LoVo (cell line): ENCODE measurements at regions not wholly inside any gene's neighbourhood (a gene's known extent, or its start where the extent isn't known, plus 50 kb on each side); places are given as distances from the start of the nearest gene placed in this dataset.
"Not testable (repeated sequence)": the region's sequence is repeated elsewhere in the genome, so short reads cannot be mapped to it uniquely, and the experiment has no call there.

ENCODE experiments used
- DNase-seq: peaks from one replicate; pipeline ENCODE4 v3.0.0-alpha.2; 2016; ENCODE audit warnings: low spot score

DNA sequence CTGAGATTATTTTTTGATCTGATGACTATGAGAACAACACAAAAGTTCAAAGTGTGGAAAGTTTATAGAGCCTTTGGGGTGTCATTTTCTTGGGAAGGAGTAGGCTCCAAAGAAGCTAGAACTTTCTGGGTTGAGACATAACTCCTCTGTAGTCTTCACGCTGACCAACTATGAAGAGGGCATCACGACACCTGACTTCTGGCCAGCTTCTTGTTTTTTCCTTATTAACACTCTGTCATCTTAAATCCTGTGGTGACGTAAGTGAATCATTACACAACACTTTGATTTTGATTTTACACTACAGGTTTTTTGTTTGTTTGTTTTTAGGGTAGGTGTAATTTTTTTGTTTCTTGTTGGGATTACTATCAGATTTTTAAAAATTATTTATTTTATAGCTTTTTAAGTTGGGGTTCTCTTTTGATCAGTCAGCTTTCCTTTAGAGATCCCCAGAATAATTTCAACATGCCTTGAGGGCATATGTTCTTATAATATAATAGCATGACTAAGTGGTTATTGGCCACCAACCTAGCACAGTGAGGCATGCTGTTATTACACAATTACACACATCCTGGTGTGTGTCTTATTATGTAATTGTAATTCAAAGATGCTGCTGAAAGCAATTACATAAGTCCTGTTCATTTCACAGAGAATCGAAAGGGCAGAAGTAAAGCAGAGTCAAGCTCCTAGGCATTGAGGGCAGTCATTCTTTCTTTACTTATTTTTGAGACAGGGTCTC lies 281.6 kb upstream of the NOTCH2NLA start:
- DNase-seq, result not testable (repeated sequence)

DNA sequence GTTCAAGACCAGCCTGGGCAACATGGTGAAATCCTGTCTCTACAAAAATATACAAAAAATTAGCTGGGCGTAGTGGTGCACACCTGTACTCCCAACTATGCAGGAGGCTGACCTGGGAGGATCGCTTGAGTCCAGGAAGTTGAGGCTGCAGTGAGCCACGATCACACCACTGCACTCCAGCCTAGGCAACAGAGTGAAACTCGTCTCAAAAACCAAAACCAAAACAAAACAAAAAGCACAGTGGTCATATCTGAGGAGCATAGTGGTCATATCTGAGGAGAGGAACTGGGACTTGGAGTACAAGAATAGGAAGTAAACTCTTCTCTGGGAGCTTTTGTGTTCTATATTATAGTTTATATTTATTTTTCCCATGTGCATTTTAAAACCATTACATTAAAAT lies 275.3 kb upstream of the NOTCH2NLA start:
- not testable (repeated sequence) for DNase-seq

DNA sequence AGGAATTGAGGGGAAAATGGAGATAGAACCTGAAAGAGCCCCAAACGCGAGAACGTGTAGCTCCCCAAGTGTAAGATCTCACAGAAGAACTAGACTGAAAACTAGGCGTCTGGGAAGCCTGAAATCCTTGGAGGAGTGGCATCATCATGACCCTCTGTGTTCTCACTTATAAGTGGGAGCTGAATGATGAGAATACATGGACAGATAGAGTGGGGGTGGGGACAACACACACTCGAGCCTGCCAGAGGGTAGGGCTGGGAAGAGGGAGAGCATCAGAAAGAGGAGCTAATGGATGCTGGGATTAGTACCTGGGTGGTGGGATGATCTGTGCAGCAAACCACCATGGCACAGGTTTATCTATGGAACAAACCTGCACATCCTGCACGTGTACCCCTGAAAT lies 258.7 kb upstream of the NOTCH2NLA start:
- DNase-seq, result not testable (repeated sequence)

DNA sequence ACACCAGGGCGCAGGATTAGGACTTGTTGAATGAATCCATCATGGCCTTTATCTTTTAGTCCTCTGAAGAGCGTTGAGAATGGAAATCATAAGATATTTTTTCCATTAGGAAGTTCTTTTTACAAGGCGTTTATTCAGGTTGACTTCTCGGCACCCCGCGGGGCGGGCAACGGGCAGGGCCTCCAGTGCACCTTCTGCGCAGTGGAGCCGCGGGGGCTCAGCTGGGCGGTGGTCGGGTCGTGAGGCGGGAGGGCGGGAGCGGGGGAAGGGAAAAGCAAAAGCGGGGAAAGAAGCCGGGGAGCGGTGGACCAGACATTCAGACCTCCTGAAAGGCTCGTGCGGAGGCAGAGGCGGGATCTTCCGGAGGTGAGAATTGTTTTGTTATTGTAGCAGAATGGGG lies 258.3 kb upstream of the NOTCH2NLA start:
- not testable (repeated sequence) for DNase-seq

DNA sequence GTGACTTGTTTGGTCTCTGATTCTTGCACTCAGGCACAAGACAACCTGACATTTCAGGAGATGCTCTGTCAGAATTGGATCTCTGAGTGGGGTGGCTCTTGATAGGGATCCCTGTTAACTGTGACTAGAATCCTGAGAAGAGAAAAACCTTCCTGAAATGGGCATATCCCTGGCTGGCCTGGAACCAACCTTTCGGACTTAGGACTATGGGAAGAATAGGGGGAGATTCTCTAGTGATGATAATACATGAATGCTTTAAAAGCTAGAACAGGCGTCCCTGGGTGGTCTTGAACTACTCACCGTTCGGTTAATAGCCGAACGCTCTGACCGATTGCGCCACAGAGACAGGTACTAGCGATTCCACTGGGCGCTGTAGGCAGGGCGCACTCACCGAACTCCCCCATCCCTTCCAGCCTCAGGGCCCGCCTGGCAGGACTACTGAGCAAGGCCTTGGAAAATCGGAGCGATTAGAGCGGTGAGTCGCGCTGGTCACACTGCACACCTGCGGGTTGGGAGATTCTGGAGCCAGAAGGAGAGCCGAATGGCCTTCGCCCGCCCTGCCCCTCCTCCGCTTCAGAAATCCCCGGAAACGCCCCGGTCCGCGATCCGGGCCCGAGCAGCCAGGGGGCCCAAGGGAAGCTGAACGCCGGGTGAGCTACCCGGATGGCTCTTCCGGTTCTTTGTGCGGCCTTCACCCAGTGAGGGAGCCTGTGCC lies 257.6 kb upstream of the NOTCH2NLA start:
- DNase-seq, result not testable (repeated sequence)

DNA sequence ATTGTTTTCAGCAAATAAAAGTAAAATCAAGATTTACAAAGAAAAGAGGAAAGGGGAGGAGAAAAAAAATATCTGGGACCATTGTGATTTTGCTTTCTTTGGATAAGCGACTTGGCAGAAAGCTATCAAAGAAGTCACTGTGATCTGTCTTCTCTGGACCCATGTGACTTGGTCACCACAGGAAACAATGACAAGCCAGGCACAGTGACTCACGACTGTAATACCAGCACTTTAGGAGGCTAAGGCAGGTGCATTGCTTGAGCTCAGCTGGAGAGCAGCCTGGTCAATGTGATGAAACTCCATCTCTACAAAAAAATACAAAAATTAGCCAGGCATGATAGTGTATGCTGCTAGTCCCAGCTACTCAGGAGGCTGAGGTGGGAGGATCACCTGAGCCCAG lies 255.4 kb upstream of the NOTCH2NLA start:
- DNase-seq, result not testable (repeated sequence)

DNA sequence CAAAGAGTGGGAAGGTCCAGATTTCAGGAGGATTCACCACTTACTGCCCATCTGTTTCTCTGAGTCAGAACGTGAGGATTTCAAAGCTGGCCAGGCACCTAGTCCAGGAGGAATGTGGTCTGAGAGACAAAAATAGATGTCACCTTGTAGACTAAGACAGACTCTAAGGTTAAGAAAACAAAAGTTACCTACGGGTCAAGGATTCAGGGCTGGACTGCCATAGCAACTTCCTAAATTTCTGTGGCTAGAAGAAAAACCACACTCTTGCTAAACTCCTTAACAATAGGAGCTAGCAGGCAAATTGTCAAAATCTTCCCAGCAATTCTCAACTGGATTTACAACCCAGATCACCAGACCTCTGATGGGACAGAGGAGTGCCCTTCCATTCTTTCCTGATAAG lies 250.4 kb upstream of the NOTCH2NLA start:
- DNase-seq, result not testable (repeated sequence)

DNA sequence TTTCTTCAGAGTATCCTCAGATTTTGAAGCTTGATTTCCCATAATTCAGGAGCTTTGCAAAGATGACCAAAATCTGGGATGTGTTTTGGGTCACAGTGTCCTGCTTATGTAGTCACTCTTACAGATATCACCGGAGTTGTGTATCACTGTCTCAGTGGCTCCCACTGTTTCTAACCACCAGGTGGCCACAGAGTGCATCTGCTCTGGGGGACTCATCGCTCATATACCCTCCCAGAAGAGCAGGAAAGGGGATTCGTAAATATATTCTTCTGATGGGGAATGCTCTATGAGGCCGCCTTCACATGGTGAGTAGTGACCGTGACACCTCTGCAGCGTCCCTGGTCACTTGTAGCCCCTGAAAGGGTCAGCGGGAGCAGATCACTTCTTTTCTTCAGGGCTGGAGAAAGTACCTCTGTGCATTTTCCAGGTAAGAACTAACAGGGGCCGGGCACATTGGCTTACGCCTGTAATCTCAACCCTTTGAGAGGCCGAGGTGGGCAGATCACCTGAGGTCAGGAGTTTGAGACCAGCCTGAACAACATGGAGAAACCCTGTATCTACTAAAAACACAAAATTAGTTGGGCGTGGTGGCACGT lies 249.4 kb upstream of the NOTCH2NLA start:
- peak; percentile 0 for DNase-seq

DNA sequence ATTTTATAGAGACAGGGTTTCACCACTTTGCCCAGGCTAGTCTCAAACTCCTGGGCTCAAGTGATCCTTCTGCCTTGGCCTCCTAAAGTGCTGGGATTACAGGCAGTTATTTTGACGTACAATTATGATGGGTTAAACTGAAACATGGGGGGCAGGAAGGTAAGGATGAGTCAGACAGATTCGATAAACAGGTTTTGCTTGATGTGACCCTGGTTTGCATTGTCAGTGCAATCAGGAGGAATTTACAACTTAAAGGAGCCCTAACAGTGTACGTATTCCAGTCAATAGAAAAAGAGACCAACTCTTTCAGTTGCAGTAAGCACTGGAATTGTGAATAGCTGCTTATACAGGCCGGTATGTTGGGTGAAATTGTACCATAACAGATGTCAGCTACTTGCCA lies 246.3 kb upstream of the NOTCH2NLA start:
- DNase-seq, result not testable (repeated sequence)

DNA sequence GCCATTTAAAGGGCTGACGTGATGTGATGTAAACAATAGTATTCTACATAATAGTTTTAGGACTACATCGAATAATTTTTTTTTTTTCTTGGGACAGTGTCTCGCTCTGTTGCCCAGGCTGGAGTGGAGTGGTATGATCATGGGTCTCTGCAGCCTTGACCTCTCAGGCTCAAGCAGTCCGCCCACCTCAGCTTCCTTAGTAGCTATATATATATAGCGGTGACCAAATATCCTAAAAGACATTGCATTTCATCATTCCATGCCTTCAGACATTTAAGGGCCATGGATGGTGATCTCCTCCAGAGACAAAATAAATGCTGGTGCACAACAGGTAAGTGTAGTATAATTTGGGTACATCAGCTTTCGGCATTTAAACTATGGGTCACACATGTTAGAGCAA lies 245.4 kb upstream of the NOTCH2NLA start:
- DNase-seq, result not testable (repeated sequence)

DNA sequence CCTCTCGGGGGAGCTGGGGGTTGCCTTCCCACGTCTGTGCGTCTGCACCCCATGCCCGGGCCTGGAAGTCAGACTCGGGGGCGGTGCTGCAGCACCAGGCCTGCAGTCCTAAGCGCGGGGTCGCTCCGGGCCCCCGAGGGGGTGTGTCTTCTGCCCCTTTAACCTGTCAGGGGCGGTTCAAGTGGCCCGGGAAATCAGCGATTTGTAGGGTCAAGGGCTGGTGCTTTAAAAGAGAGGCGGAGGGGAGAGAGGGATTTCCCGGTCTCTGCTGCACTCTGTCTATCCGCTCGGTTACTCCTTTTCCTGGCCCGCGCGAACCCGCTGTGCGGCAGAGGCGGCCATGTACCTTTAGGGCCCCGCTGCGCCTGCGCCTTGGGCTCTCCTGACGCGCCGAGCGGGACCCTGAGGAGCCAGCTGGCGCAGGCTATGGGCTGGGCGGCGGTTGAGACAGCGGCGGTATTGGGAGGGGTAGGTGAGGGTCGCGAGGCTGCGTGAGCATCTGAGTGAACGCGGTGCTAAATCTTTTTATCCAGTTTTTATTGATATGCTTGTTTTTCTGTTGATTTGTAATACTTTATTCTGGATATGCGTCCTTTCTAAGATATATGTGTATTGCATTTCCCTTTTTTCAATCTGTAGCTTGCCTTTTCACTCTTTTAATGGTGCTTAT lies 243.5 kb upstream of the NOTCH2NLA start:
- DNase-seq, result peak; percentile 64

DNA sequence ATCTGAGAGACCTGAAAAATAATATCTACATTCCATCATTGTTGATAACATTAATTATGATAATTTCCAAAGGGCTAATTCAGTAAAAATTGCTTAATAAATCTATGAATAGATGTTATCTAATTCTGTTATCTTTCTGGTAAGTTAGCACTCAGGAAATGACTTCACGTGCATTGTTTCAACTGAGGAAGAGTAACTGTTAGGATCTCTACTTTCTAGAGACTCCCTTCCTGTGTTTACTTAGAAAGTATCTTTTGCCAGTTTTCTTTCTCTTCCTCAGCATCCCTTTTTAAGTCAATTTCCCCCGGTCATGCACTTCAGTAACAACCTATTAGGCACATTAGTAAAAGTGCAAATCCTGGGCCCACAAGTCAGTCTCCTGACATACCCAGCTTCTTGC lies 231.1 kb upstream of the NOTCH2NLA start:
- DNase-seq, result not testable (repeated sequence)

DNA sequence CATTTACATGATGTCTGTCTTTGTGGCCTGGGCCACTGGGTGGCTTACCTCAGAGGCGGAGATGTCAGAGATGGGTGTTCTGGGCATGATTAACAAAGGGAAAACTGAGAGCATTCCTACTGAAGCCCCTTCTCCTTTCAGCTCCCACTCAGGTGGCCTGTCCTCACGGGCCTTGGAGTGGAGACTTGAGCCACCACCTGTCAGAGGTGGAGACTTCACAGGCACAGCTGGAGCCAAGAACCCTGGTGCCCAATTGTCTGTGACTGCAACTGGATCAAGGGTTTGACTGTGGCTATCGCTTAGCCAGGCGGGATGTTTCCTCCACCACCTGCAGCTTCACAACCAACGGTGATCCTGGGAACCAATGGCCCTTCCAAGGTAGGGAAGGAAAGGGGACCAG lies 230.5 kb upstream of the NOTCH2NLA start:
- not testable (repeated sequence) for DNase-seq

DNA sequence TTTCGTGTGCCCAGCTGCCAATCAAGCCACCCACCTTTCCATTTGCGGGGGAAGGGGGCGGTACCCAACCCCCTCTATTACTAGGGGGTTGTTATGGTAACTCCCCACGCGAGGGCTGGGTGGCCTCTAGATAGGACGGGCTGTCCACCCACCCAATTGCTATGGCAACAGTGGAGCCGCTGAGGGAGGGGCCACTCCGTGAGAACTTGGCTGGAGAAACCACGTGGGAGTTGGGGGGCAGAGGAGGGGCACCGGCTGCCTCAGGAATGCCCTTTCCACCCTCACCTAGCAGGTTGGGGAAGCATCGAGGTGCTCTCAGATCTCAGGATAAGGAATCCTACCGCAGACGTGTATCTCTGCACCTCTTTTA lies 220.0 kb upstream of the NOTCH2NLA start:
- not testable (repeated sequence) for DNase-seq

DNA sequence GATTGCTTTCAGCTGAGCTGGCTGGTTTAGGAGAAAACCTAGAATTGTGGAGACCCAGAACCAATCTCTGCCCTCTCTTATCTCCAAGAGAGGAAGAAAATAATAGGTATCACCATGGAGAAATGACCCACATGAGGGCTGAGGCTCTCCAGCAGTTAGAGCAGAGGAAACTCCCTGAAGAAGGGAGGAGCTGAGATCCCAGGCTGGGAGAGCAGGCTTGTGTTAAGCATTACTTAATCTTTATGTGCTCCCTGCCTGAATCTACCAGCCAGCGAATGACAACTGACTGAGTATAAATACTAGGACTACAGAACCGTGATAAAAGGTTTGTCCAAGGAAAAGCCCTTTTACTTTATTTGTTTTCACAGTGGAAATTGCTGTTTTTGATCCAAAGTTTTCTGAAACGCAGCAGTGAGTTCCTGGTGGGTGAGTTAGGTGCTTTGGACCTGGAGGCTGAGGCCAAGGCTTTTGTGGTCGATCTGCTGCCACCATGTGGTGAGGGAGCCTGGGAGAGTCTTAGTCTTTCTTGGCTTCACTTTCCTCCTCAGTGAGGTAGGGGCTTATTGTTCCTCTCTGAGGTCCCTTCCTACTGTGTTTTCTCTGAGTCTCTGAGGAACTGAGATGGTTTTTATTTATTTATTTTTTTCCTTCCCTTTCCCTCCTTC lies 219.5 kb upstream of the NOTCH2NLA start:
- DNase-seq, result not testable (repeated sequence)

DNA sequence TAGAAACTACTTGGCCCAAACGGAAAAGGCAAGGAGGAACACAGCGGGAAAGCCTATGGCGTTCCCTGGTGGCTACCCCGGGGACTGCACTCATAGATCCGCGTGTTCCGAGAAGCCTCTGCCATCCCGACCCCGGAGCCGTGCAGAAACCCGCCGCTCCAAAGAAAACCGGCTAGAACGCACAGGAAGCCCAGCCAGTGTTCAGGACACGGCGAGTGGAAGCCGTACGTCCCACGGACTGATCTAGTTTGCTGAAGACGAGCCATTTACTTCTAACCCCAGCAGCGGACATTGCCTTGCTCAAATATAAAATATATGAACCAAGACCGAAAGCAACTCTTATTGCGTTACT lies 215.0 kb upstream of the NOTCH2NLA start:
- not testable (repeated sequence) for DNase-seq

DNA sequence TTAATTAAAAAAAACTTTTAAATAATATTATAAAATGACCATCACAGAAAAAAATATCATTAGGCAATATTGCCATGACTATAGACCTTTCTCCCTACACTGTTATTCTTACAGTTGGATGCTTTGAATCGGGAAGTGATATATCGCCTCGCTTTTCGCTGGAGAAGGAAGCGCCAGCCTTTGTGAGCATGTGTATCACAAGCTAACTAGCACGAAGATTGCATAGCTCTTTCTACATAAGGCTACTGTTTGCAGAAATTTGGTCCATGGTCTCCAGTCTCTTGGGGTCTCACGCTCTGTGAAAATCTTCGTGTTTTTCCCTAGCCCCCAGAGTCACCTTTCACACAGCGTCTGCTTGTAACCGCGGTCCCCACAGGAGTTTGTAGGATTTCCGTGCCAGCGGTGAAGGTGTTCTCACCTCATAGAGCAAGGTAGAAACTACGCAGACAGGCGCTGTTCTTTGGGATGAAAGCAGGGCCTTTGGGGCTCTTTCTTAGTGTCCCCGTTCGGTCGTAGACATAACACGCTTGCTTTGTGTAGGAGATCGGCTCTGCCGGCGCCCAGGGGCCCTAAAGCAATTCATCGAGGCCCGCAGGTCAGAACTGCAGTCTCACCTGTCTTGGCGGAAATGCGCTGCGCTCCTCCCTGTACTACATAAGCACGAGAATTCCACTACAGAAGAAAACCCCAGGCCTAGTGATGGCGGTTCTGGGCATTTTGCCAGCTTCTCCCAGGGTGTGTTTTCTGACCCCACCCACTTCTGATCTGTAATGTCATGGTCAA lies 214.5 kb upstream of the NOTCH2NLA start:
- DNase-seq, result not testable (repeated sequence)

DNA sequence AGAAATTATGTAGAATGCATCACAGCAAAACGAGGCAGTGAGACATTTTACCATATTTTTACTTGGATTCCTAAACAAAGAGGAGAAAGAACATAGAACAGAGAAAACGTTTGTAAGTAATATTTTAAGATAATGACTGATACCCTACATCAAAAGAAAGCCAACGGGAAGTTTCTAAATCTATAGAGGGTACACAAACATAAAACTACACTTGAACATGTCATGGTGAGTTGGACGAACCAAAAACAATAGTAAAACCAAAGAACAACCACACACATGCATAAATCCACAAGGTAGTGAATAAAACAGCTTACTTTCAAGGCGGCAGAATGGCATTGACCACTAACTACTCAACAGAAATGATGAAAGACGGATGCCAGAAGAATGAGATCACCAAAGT lies 209.7 kb upstream of the NOTCH2NLA start:
- DNase-seq, result not testable (repeated sequence)

DNA sequence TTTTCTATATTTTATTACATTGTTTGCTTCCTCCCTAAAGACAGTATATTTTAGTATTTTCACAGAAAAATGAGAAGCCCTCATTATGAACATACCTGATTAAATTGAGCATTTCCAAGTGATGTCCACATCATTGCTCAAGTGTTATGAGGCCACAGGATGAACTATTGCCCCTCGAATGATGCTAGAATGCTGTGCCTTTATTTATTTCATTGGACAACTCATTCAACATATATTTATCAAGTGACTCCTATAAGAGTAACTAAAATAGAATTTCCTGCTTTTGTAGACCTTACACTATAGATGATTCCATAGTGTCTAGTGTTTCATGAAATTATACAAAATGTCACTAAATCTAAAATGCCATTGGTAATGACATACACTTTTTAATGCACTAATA lies 187.8 kb upstream of the NOTCH2NLA start:
- not testable (repeated sequence) for DNase-seq

DNA sequence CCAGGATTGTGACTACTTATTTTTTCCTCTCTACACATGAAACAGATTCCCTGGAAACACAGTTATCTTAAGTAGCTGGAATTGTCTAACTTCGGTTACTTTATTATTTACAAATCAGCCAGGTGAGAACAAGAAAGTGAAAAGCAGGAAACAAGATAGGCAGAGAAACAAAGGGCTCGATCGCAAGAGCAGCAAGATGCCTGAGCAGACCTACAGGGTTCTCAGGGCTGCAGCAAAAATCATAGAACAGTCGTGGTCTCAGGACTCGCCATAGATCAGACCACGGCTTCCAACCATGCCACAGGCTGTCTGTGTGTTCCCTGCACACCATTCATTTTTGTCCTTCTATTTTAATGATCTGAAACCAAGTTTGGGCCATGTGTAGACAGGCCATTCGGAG lies 186.2 kb upstream of the NOTCH2NLA start:
- not testable (repeated sequence) for DNase-seq

DNA sequence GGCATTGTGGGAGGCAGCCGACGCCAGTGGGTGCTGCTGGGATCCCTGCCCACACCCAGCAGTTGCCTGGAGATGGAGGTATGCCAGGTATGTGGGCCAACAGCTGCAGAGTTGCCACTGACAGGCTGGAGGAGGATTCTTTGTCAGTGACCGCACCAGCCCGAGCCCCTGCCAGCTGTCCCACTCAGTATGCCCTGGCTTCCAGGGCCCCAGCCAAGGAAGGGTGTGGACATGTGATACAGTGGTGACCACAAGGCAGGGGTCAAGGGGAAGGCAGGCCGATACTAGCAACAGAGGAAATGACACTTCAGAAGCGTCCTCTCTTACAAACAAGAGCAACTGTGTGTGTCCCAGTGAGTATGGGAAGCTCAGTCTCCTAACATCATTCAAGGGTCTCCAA lies 185.1 kb upstream of the NOTCH2NLA start:
- not testable (repeated sequence) for DNase-seq
